ENCODE measurements at regions not wholly inside any gene's neighbourhood (a gene's known extent, or its start where the extent isn't known, plus 50 kb on each side); places are given as distances from the start of the nearest gene placed in this dataset.

GRCh38 chr10:29732918-29733317 is 98.1 kb upstream of the SVIL start:
- DNase-seq (ENCODE audit: low read depth, low spot score), result no peak
- Histone ChIP-seq H3K27ac (ENCODE audit: insufficient read depth, low read depth, low read length) (no peak overlapping the region), H3K4me3 (replicated peaks in 1 of 3; ENCODE audit: insufficient read depth in 1 of 3, low read depth in 1 of 3, low read length in 3 of 3) (no peak overlapping the region), H3K4me1 (ENCODE audit: control insufficient read depth, extremely low read depth, insufficient read depth, low read length) (peaks cover 18% of the 10 kb centered on the region), H3K79me2 (ENCODE audit: control insufficient read depth, insufficient read depth, low read length) (peaks cover 56% of the 10 kb centered on the region), H3K36me3 (ENCODE audit: control insufficient read depth in 2 of 2, extremely low read depth in 1 of 2, insufficient read depth in 2 of 2, low read length in 2 of 2) (no peaks in the 10 kb centered on the region), H3K9me3 (replicated peaks; ENCODE audit: control insufficient read depth, insufficient read depth, low read length) (no peaks in the 10 kb centered on the region), H3K4me2 (ENCODE audit: insufficient read depth, low read length) (no peak overlapping the region), H3K9me1 (replicated peaks; ENCODE audit: control insufficient read depth, extremely low read depth, insufficient read depth, low read length) (no peaks in the 10 kb centered on the region), H2AFZ (ENCODE audit: low read depth, low read length) (no peak overlapping the region), H3K9ac (replicated peaks; ENCODE audit: extremely low read depth, insufficient read depth, low read length) (no peak overlapping the region), H3K27me3 (ENCODE audit: control insufficient read depth in 2 of 2, insufficient read depth in 2 of 2, low read length in 2 of 2) (no peaks in the 10 kb centered on the region), H4K20me1 (replicated peaks; ENCODE audit: control insufficient read depth, extremely low read depth, insufficient read depth, low read length) (no peaks in the 10 kb centered on the region)
- CTCF ChIA-PET, result interaction anchor here (0.6 to 1.9 kb wide), 5 partner anchors 73 to 215 kb away, joined by 3 to 8 read pairs (median 3); no protein-coding TSS in a partner anchor
- dilution Hi-C loops (cut with MboI; ENCODE audit: extremely low pct_ligation_motif_present, low sequenced_read_pairs) (no loop called here), intact Hi-C loops (cut with micrococcal nuclease) (loop anchor here (10.0 kb wide), 1 partner anchor 178 kb away; no protein-coding TSS in a partner anchor)
- POLR2A ChIA-PET, result no interaction called here
- no peak for FAIRE-seq
- TF ChIP-seq MYC (IDR thresholded peaks at IDR 0.05; ENCODE audit: low read depth, low read length) (no peak), FOS (IDR thresholded peaks at IDR 0.05; ENCODE audit: borderline replicate concordance, insufficient read depth, low read length) (no peak), CTCF (IDR thresholded peaks at IDR 0.05; ENCODE audit: extremely low read depth in 1 of 2, insufficient read depth in 1 of 2, low read depth in 1 of 2, low read length in 2 of 2) (no peak), MAX (IDR thresholded peaks at IDR 0.05; ENCODE audit: insufficient read depth, insufficient read length) (no peak), POLR2AphosphoS5 (IDR thresholded peaks at IDR 0.05; ENCODE audit: insufficient read depth, low read depth, low read length) (no peak), JUN (IDR thresholded peaks at IDR 0.05; ENCODE audit: borderline replicate concordance, insufficient read depth, insufficient read length, low read depth) (no peak), POLR2A (IDR thresholded peaks at IDR 0.05; ENCODE audit: low read depth, low read length) (no peak), EZH2 (IDR thresholded peaks at IDR 0.05; ENCODE audit: borderline replicate concordance, low read depth, low read length, severe bottlenecking) (no peak)
- BruUV-seq (replicated peaks), result no TSS peak

Data from endothelial cell of umbilical vein (primary cell).